ENCODE measurements at regions not wholly inside any gene's neighbourhood (a gene's known extent, or its start where the extent isn't known, plus 50 kb on each side); places are given as distances from the start of the nearest gene placed in this dataset.

DNA sequence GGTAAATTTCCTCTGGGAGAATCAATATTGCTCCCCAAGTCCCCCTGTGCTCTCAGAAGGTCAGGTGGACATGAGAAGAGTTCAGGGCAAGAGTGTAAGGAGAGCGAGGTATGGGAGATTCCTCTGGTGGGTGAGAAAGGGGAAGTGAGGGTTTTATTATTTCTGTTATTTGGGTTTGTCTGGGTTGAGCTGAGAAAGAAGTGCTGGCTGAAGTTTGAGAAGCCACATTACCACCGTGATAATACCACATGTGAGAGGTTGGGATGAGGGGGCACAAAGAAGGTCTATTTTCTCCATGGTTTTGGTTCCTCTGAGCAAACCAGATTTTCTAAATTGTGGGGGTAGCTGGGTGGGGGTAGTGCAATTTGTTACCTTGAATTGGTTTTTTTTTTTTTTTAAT, 350.4 kb downstream of the OSTF1 start:
- no peak for TF ChIP-seq POLR2AphosphoS5 (IDR thresholded peaks at IDR 0.05)
- TF ChIP-seq, protein P1, sequence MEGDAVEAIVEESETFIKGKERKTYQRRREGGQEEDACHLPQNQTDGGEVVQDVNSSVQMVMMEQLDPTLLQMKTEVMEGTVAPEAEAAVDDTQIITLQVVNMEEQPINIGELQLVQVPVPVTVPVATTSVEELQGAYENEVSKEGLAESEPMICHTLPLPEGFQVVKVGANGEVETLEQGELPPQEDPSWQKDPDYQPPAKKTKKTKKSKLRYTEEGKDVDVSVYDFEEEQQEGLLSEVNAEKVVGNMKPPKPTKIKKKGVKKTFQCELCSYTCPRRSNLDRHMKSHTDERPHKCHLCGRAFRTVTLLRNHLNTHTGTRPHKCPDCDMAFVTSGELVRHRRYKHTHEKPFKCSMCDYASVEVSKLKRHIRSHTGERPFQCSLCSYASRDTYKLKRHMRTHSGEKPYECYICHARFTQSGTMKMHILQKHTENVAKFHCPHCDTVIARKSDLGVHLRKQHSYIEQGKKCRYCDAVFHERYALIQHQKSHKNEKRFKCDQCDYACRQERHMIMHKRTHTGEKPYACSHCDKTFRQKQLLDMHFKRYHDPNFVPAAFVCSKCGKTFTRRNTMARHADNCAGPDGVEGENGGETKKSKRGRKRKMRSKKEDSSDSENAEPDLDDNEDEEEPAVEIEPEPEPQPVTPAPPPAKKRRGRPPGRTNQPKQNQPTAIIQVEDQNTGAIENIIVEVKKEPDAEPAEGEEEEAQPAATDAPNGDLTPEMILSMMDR (IDR thresholded peaks at IDR 0.05), result no peak

Data from stomach (tissue), 4 donors.